ENCODE measurements at regions not wholly inside any gene's neighbourhood (a gene's known extent, or its start where the extent isn't known, plus 50 kb on each side); places are given as distances from the start of the nearest gene placed in this dataset.

DNA sequence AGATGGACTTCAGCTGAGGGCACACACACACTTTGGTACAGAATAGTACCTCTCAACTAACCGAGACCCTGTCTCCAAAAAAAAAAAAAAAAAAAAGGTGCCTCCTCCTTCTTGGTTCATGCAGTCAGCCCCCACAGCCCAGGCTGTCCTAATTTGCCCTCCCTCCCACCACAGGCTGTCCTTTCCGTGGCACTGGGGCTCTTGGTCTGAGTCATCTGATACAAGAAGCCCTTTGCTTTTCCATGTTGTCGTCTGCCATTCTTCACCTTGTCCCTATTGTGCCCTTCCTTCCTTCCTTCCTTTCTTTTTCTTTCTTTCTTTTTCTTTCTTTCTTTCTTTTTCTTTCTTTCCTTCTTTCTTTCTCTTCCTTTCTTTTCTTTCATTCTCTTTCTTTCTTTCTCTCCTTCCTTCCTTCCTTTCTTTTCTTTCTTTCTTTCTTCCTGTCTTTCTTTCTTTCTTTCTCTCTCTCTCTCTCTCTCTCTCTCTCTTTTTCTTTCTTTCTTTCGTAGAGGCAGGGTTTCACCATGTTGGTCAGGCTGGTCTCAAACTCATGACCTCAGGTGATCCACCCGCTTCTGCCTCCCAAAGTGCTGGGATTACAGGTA is 96.0 kb upstream of the IKZF1 start:
- DNase-seq = peak in 1 of 2 experiments; percentile 11

DNA sequence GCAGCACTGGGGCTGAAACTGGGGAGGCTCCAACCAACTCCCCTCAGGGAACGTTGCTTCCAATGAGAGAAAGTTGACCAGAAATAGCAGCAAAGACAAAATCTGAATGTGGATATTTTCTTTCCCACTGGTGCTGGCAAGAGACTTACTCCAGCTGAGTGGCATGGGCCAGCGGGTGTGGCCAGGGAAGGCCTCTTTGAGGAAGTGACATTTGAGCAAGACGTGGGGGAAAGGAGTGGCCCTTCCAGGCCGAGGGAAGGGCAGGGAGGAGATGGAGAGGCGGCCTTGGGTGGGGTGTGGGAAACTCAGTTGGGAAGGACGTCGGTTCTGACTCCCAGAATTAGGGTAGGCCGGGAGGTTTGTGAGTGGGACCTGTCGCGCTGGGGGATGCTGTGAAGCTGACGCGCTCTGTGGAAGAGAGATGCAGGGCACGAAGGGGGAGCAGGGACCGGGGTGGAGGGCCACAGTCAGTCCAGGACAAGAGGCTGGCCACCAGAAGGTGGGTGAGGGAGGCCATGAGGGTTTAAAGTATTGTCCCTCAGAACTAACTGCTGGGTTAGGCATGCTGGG is 96.7 kb upstream of the IKZF1 start:
- DNase-seq = no peak

DNA sequence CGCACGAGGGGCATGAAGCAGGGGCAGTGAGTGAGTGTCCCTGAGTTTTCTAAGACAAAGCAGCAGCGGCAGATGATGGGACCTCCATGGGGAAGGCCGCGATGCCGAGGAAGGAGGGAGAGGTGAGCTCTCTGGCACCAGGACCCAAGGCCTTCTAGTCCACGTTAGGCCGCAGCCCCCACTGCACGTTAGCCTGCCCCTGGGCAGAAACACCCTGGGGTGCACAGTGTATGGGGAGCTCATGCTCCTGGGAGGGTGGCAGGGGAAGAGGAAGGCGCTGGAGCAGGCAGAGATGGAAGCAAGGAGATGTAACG is 97.3 kb upstream of the IKZF1 start:
- no peak for DNase-seq

DNA sequence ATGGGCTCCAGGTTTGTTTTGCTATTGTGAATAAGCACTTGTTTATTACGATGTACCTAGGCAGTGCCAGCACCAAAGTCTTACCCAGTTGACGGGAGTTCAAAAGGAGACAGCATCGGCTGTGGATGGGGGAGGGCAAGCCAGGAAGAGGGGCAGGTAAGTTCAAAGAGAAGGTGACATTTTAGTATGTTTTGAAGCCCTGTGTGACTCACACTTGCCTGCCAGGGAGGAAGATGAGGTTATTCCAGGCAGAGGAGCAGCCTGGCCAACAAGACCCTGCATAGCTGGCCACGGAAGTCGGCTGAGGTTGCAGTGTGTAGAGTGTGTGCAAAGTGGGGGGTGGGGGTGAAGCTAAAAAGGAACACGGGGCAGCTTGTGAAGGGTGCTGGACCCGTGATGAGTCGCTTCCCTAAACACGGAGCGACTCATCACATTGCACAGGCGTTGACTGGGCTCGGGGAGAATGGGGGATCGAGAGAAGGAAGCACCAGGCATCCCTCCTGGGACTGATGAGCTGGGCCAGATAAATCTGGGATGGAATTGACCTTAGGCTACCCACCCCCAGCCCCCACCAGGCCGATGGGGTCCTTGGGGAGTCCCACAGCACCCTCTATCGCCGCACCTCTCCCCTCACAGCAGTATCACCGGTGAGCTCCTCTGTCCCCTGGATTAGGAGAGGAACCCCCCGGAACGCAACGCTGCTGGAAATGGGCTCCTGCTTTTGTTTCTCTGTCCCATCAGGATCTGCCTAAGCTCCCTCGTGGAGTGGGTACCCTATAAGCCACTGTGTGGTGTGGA is 97.9 kb upstream of the IKZF1 start:
- DNase-seq = peak; percentile 83

DNA sequence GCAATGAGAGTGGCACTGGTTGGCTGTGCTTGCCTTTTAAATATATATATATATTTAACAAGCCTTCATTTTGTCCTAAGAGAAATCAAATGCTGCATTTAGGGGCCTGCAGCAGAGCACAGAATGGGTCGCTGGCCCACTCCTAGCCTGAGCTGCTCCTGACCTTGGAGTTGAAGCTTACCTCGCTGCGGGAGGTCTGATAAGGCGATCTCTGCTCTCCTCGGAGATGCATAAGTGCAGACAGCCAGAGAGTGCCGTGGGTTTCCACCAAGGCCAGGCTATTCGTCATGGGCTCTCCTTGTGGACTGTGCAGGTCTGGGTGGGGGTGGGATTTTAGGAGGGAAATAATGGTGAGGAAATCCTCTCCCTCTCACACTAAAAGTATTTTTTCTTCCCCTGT is 99.5 kb upstream of the IKZF1 start:
- DNase-seq = no peak

DNA sequence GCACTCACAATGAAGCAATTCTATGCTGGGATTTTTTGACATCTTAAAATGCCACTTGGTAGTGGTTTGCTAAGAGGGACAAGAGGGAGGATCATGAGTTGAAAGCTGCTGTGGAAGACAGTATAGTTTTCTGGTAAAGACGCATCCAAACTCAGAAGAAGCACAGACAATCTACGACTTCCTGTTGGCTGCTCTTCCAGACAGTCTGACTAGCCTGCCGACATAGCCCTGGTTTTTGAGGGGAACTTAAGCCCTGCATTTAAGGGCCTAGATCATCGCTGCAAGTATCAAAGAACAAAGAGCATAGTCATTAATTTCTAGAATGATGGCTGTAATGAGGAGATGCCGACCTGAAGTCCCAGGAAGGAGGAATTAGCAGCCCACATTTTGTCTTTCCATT is 99.9 kb upstream of the IKZF1 start:
- peak; percentile 70 to 77 for DNase-seq

DNA sequence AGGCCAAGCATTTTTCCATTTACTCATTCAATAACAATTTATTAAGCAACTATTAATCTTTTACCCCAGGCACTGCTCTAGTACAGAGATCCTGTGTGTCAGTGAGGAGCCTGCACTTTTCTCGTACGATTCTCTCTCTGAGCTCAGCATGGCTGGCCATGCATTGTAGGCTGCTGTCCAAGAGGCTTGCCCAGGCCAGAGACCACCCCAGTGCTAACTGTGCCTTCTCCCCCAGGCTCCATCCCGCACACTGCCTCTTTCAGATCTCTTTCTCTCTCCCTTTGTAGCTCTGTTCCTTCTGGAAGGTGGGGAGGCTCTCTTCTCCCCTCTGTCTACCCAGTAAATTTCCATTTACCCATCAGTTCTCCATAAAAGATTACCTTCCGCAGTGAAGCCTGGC is 101.0 kb upstream of the IKZF1 start:
- no peak for DNase-seq

DNA sequence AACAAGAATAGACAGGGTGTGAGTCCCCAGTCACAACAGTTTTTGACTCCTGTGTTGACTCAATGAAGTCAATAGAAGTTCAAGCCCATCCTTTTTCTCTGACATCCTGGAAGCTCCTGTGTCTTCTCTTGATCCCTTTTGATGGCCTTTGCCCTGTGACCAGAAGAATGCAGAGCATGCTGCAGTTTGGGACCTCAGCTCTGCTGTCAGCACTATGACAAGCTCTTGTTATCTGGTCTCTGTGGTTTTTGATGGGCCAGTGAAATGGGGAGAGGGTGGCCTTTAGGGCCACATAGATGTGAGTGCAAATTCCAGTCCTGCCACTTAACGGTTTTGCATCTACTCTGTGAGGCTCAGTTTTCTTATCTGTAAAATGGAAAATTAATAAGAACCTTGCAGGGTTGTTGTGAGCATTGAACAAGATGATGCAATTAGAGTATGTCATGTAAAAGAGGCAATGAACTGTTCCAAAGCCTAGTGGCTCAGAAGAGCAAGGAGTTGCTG is 102.4 kb upstream of the IKZF1 start:
- DNase-seq = no peak

DNA sequence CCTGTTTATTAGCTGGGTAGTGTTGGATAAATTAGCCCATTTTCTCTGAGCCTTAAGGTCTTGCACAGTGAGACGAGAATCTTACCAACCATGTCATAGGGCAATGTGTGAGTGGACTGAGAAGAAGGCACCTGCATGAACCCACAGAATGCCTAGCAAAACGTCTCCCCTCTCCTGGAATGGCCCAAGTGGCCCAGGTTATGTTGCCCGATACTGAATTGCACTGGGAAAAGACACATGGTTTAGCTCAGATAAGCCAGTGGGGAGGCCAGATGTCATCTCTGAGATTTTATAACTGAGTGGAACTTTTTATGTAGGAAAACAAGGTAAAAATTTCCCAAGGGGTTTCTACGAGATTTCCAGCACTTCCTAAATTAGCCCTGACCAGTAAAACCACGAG is 104.7 kb upstream of the IKZF1 start:
- no peak for DNase-seq

DNA sequence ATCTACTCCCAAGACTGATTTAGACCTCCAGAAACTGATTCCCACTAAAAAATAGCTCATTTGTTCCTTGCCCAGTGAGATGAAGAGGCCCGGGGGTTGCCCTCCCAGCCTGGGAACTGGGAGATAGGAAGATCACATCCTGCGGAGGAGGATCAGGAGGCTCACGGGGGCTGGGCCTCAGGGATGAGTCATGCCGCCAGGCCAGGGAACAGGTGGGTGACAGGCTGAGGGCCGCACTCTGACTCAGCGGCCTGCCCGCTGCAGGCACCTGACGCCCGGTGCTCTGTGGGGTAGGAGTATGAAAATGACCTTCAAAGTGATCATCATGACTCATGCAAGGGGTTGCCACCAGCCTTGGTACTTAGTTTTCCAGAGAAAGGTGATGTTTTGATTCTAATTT is 104.5 kb upstream of the ZPBP start:
- DNase-seq = no peak

DNA sequence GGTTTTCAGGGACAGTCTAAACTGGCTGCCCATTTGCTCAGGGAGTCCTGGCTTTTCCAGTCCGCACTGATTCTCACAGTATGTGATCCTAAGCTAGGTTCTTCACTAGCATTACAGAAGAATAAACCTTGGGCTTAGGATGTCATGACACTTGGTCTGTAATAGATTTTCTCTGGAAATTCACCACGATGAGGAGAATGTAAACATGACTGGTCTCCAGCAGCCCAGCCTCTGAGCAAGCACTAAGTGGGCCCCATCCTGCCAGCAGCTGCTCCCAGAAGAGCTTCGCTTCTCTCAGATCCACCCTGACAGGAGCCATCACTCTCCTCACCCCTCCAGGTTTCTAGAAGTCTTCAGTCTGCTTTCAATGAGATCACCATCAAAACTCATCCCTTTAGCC is 103.7 kb upstream of the ZPBP start:
- DNase-seq = no peak

DNA sequence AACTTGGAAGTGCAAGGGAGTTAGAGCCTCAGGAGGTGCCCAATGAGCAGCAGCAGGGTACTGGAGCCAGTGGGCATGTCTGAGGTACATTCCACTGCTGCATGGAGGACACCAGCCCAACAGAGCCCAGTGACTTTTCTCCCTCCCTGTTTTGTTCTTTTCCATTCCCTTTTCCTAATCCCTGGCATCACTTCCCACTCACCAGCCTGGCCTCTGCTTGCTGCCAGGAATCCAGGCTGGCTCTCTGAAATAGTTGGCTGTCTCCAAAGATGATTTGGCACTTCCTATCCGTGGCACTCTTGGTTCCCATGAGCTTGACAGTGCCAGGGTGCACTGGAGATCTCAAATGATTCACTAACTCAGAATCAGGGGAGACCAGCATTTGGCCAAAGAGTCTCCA is 97.7 kb upstream of the ZPBP start:
- no peak for DNase-seq

DNA sequence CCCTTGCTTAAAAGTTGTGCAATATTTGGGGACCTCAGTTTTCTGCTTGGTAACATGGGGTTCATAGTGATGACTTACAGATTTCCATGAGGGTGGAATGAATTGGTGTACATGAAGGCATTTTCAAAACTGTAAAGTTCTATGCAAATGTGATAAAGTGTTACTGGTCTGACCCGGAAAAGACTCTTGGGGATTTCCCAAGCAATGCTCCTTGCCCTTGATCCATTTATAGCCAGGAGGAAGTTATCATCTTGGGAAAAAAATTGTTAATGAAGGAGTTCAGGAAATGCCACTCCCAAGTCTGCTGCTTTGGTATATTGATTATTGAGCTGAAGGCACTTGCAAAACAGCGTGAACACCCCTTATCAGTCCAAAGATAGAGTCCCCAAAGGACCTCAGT is 96.3 kb upstream of the ZPBP start:
- DNase-seq = no peak

DNA sequence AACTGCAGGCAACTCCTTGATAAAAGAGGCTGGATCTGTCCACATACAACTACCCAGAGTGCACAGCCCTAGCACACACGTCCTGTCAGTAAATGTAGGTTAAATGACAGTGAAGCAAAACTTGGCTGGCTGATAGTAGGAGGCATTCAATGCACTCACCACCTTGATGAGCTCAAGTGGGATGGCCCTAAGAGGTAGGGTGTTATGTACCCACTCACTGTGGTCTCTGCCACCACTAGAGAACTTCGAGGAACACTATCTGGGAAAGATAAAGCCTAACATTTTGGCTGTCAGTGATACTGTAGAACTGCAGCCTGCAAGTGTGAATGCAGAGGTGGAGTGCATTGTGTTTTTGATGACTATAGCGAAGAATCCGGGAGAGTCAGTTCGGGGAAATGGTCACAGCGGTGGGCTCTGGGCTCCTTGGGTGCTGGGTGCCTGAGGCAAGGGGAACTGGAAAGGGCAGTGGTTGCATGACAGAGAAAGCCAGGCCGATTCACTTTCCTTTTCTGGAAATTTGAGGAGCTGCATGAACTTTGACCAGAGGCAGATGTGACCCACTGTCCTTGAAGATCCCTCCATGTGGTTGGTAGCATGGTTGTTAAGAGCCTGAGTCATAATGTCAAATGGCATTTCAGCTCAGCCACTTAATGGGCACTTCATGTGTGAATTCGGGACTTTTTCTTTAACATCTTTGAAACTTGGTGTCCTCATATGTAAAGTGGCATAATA is 93.1 kb upstream of the ZPBP start:
- DNase-seq = no peak

DNA sequence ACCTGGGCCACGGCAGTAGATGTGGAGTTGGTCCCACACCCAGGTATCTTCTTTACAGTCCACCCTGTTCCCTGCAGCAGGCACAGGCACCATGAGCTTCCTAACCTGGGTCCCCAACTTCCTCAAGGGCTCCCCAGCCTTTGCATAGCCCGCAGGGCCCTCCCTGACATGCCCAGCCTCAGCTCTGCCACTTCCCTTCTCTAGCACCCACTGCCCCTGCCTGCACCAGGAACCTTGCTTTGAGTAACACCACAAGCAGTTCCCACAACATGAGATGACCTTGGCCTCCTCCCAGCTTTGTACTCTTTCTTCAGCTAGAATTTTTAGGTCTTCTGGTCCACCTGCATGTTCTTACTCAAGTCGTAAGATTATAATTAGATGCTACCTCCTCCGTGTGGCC is 92.2 kb upstream of the ZPBP start:
- peak; percentile 73 to 75 for DNase-seq

DNA sequence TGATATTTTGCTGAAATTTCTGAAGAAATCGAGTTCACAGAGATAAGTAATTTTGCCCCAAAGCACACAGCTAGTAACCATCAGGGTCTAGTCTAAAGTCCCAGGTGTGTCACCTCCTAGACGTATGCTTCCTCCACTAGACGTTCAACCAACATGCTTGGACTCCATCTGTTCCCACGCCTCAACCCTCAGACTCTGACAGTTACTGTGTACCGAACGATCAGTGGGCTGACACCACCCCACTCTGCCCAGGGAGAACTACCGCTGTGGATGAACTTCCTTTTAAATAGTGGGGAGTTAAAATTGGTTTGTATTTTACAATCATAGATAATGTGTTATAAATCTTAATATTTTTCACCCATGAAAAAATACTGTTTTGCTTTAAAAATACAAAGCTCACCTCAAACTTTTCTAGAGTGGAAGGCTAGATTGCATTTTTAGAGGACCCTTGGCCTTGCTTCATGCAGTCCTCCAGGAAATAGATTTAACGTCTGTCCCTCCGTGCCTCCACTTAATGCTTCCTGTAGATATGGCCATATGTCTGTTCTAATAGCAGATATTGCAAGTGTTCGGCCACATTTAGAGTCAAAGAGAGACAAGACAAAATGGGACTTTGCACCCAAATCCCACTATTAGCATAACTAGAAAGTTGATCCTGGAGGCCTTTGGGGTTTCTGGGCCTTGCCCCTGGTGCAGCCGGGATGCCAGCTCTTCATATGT is 91.4 kb upstream of the ZPBP start:
- DNase-seq = peak; percentile 69 to 78

DNA sequence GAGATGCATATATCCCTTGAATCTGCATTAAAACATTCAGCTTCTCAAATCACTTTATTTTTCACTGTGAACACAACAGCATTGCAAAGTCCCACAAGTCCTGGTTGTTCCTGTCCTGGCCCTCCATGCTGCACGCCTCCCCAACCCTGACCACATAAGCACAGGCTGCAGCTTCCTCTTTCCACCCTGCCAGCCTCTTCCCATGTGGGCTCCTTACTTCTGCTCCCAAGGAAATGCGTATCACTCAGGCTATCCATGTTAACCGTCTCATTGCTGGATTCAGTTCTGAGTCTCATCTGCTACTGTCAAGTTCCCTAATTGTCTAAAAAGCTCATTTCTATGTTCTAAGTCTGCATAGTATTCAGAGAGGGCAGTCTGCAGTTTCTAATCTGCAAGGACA is 89.7 kb upstream of the ZPBP start:
- DNase-seq = peak; percentile 97

DNA sequence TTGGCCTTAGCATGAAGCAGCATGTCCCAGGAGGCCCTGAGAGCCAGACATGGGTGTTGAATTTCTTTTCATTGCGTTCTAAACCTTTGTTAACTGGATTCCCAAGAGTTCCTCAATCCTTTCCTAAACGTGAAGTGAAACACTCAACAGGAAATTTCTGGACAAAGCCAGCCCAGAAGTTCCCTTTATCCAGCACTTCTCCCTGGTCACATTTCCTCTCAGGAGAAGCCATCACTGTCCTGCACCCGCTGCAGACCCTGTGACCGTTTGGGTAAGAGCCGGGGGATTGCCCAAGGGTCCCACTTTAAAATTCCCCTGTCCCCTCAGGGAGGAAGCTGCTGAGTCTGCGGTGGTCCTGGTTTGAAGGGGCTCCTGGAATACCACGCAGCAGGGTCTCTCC is 88.0 kb upstream of the ZPBP start:
- DNase-seq = no peak

DNA sequence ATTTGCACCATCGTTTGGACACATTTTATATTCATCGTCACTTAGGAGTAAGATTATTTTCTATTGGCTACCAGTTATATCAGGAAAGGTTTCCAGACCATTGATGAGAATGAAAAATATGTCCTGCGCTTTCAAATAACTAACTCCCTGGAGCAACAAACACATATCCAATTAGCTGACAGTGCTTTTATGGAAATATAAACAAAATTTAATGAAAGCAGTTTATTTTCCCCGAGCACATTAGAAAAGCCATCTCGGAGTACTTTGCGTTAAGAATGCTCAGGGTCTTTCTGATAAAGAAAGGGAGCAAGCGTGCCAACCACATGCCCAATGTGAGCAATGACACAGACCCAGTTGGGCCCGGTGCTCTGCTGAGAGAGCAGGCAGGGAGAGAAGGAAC is 85.1 kb upstream of the ZPBP start:
- no peak for DNase-seq

DNA sequence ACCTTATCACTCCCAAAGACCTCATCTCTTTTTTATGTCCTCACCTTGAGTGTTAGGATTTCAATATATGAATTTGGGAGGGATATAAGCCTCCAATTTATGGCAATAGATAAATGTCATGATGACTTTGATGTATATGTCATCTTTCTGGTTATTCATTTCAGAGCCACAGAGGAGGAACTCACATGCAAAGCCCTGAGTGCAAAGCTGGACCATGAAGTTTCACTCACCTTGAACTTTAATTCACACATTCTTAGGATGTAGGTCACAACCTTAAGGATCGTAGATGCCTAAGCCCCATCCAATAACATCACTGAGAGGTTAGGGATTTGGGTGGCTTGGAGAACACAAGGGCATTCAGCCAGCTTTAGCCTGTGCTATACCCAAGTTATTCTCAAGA is 81.9 kb upstream of the ZPBP start:
- no peak for DNase-seq

DNA sequence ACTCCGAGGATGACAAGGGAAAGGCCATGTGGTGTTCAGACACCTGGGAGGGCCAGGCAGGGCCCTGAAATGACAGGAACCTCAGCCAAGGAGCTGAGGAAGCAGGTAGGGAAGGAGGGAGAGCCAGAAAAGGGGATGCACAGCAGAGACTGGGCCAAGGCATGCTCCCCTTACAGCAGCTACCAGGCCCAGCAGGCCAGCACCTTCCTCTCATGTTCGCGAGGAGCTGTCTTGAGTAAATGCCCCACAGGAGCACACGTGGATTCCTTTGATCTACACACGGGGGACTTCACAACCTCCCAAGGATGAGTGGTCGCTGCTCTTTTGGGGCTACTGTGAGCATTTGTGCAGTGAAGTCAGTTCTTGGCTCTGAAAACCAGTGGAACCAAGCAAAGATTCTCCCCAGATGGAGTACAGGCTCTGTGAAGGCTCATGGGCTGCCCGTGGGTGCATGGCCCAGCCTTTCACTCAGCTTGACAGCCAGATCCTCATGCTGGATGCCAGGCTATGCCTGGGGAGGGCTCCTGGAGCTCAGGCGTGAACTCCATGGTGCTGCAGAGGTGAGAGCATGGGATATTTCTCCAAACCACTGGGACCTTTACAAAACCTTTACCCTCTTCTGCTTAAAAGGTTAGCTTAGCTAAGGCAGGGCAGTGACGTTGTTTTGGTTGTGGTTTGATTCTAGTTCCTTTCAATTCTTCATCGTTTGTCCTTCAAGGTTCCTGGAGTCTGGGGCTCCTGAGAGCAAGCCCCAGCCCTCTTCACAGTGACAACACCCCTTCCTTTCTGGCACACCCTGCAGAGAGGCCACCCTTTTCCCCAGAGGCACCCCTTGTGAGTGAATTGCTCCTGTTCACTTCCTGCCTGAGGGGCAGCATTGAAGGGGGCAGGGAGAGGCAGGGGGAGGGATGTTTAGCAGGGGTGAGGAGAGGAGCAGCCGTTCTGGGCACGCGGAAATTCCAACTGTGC is 74.2 kb upstream of the ZPBP start:
- DNase-seq = peak; percentile 52 to 81
